WTC11 (cell line): ENCODE measurements at regions not wholly inside any gene's neighbourhood (a gene's known extent, or its start where the extent isn't known, plus 50 kb on each side); places are given as distances from the start of the nearest gene placed in this dataset.

Source experiments
- ATF1 ChIP-seq: sonication (generic); formaldehyde crosslinking; IDR thresholded peaks from 2 replicates; pipeline ENCODE4 v1.8.1; 2023; ENCODE audit warnings: mild to moderate bottlenecking, moderate library complexity, missing genetic modification reagents
- CREB1 ChIP-seq: sonication (generic); formaldehyde crosslinking; IDR thresholded peaks from 2 replicates; pipeline ENCODE4 v1.8.0; 2023; ENCODE audit warnings: mild to moderate bottlenecking, missing genetic modification reagents
- NFE2L1 ChIP-seq: sonication (generic); formaldehyde crosslinking; IDR thresholded peaks from 2 replicates; pipeline ENCODE4 v1.8.1; 2023; ENCODE audit warnings: missing genetic modification reagents
- RORB ChIP-seq: fragments of 250-450 bp; sonication (Bioruptor Pico); IDR thresholded peaks from 2 replicates; pipeline ENCODE4 v1.9.0; 2021; ENCODE audit warnings: mild to moderate bottlenecking
- TEAD4 ChIP-seq: sonication (generic); formaldehyde crosslinking; IDR thresholded peaks from 2 replicates; pipeline ENCODE4 v1.8.0; 2022; ENCODE audit warnings: mild to moderate bottlenecking, missing genetic modification reagents
- ZBTB21 ChIP-seq: sonication (generic); formaldehyde crosslinking; IDR thresholded peaks from 2 replicates; pipeline ENCODE4 v1.8.1; 2023; ENCODE audit warnings: mild to moderate bottlenecking, missing genetic modification reagents, borderline replicate concordance
- ZNF416 ChIP-seq: fragments of 250-450 bp; sonication (Bioruptor Pico); IDR thresholded peaks from 2 replicates; pipeline ENCODE4 v1.9.0; 2021; ENCODE audit warnings: mild to moderate bottlenecking, inconsistent platforms
- ZNF423 ChIP-seq: fragments of 250-450 bp; sonication (Bioruptor Pico); IDR thresholded peaks from 2 replicates; pipeline ENCODE4 v2.1.2; 2022; ENCODE audit warnings: mild to moderate bottlenecking, moderate library complexity
- TF ChIP-seq, protein P1 (sequence below): fragments of 200-600 bp; IDR thresholded peaks from 2 replicates; pipeline ENCODE4 v1.8.0; 2022; ENCODE audit warnings: antibody characterized with exemption
- TF ChIP-seq, protein P2 (sequence below): sonication (generic); formaldehyde crosslinking; IDR thresholded peaks from 2 replicates; pipeline ENCODE4 v1.8.1; 2022; ENCODE audit warnings: low read depth, mild to moderate bottlenecking, moderate library complexity, missing genetic modification reagents, borderline replicate concordance
- TF ChIP-seq, protein P3 (sequence below): sonication (generic); formaldehyde crosslinking; IDR thresholded peaks from 2 replicates; pipeline ENCODE4 v1.8.0; 2022; ENCODE audit warnings: mild to moderate bottlenecking, missing genetic modification reagents
- TF ChIP-seq, protein P4 (sequence below): sonication (generic); formaldehyde crosslinking; IDR thresholded peaks from 2 replicates; pipeline ENCODE4 v1.8.1; 2023; ENCODE audit warnings: mild to moderate bottlenecking, moderate library complexity, missing genetic modification reagents

DNA sequence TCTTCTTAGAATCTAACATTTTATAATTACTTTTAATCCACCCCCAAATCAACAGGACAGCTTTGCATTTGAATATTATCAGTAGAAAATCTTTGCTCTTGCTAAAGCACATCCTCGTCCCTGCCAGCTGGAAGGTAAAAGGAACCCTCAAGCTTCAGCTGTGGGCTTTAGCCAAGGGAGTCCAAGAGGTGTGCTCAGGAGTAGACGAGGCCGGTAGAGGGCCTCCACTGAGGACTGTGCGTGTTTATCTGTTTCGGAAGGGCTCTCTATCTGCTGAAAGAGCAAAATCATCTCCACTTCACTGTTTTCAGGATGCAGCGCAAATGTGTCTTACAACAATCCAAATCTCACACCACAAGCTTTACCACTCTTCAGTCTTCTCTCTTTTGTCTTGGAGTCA lies 257.4 kb upstream of the IL12A start:
- TF ChIP-seq, protein P1, sequence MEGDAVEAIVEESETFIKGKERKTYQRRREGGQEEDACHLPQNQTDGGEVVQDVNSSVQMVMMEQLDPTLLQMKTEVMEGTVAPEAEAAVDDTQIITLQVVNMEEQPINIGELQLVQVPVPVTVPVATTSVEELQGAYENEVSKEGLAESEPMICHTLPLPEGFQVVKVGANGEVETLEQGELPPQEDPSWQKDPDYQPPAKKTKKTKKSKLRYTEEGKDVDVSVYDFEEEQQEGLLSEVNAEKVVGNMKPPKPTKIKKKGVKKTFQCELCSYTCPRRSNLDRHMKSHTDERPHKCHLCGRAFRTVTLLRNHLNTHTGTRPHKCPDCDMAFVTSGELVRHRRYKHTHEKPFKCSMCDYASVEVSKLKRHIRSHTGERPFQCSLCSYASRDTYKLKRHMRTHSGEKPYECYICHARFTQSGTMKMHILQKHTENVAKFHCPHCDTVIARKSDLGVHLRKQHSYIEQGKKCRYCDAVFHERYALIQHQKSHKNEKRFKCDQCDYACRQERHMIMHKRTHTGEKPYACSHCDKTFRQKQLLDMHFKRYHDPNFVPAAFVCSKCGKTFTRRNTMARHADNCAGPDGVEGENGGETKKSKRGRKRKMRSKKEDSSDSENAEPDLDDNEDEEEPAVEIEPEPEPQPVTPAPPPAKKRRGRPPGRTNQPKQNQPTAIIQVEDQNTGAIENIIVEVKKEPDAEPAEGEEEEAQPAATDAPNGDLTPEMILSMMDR = no peak
- no peak for TF ChIP-seq ATF1 (CRISPR knock-in tag)
- no peak for TF ChIP-seq CREB1 (CRISPR knock-in tag)
- no peak for TF ChIP-seq RORB
- TF ChIP-seq TEAD4 (CRISPR knock-in tag) = no peak
- TF ChIP-seq NFE2L1 (CRISPR knock-in tag) = no peak
- TF ChIP-seq, protein P2, sequence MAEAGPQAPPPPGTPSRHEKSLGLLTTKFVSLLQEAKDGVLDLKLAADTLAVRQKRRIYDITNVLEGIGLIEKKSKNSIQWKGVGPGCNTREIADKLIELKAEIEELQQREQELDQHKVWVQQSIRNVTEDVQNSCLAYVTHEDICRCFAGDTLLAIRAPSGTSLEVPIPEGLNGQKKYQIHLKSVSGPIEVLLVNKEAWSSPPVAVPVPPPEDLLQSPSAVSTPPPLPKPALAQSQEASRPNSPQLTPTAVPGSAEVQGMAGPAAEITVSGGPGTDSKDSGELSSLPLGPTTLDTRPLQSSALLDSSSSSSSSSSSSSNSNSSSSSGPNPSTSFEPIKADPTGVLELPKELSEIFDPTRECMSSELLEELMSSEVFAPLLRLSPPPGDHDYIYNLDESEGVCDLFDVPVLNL (CRISPR knock-in tag) = no peak
- TF ChIP-seq, protein P3, sequence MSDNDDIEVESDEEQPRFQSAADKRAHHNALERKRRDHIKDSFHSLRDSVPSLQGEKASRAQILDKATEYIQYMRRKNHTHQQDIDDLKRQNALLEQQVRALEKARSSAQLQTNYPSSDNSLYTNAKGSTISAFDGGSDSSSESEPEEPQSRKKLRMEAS = no peak
- TF ChIP-seq, protein P4, sequence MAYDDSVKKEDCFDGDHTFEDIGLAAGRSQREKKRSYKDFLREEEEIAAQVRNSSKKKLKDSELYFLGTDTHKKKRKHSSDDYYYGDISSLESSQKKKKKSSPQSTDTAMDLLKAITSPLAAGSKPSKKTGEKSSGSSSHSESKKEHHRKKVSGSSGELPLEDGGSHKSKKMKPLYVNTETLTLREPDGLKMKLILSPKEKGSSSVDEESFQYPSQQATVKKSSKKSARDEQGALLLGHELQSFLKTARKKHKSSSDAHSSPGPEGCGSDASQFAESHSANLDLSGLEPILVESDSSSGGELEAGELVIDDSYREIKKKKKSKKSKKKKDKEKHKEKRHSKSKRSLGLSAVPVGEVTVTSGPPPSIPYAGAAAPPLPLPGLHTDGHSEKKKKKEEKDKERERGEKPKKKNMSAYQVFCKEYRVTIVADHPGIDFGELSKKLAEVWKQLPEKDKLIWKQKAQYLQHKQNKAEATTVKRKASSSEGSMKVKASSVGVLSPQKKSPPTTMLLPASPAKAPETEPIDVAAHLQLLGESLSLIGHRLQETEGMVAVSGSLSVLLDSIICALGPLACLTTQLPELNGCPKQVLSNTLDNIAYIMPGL = no peak
- TF ChIP-seq ZNF416 (CRISPR knock-in tag) = no peak
- no peak for TF ChIP-seq ZNF423 (CRISPR knock-in tag)
- no peak for TF ChIP-seq ZBTB21 (CRISPR knock-in tag)
